ENCODE measurements at regions not wholly inside any gene's neighbourhood (a gene's known extent, or its start where the extent isn't known, plus 50 kb on each side); places are given as distances from the start of the nearest gene placed in this dataset.

DNA sequence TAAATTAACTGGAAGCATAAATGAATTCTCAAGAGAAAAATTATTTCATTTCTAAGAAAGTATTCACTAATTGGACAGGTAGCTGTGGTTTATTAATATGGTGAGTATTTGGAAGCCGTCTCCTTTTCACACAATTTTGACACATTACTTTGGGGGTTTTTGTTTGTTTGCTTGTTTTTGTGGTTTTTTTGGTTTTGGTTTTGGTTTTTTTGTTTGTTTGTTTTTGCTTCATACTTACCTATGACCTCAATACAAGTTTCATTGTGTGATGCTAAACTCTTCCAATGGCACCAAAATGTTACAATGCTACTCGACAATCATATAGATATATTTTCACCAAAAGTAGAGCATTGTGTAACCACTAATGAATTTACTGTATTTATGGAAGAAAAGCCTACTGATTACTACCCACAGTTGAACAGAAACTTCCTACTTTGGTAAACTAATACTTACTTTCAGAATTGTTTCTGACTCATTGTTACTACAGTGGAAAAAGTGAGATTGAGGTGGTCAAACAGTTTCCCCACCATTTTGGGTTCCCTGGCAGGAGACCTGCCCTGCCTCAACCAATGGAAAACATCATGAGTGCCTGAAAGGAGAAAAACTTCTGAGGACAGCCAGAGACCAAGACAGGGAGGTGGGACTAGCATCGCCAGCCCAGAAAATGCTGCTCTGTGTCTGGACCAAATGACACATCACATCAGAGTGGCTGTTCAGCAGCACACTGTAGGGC is 443.1 kb downstream of the HNRNPD start:
- TF ChIP-seq, protein P1, sequence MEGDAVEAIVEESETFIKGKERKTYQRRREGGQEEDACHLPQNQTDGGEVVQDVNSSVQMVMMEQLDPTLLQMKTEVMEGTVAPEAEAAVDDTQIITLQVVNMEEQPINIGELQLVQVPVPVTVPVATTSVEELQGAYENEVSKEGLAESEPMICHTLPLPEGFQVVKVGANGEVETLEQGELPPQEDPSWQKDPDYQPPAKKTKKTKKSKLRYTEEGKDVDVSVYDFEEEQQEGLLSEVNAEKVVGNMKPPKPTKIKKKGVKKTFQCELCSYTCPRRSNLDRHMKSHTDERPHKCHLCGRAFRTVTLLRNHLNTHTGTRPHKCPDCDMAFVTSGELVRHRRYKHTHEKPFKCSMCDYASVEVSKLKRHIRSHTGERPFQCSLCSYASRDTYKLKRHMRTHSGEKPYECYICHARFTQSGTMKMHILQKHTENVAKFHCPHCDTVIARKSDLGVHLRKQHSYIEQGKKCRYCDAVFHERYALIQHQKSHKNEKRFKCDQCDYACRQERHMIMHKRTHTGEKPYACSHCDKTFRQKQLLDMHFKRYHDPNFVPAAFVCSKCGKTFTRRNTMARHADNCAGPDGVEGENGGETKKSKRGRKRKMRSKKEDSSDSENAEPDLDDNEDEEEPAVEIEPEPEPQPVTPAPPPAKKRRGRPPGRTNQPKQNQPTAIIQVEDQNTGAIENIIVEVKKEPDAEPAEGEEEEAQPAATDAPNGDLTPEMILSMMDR (IDR thresholded peaks at IDR 0.05) = no peak
- TF ChIP-seq, protein P2, sequence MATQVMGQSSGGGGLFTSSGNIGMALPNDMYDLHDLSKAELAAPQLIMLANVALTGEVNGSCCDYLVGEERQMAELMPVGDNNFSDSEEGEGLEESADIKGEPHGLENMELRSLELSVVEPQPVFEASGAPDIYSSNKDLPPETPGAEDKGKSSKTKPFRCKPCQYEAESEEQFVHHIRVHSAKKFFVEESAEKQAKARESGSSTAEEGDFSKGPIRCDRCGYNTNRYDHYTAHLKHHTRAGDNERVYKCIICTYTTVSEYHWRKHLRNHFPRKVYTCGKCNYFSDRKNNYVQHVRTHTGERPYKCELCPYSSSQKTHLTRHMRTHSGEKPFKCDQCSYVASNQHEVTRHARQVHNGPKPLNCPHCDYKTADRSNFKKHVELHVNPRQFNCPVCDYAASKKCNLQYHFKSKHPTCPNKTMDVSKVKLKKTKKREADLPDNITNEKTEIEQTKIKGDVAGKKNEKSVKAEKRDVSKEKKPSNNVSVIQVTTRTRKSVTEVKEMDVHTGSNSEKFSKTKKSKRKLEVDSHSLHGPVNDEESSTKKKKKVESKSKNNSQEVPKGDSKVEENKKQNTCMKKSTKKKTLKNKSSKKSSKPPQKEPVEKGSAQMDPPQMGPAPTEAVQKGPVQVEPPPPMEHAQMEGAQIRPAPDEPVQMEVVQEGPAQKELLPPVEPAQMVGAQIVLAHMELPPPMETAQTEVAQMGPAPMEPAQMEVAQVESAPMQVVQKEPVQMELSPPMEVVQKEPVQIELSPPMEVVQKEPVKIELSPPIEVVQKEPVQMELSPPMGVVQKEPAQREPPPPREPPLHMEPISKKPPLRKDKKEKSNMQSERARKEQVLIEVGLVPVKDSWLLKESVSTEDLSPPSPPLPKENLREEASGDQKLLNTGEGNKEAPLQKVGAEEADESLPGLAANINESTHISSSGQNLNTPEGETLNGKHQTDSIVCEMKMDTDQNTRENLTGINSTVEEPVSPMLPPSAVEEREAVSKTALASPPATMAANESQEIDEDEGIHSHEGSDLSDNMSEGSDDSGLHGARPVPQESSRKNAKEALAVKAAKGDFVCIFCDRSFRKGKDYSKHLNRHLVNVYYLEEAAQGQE (IDR thresholded peaks at IDR 0.05; ENCODE audit: insufficient read depth in 1 of 2, low read depth in 2 of 2, low read length in 1 of 2) = no peak
- TF ChIP-seq TCF7L2 (IDR thresholded peaks at IDR 0.05; ENCODE audit: low read depth, low read length) (no peak), POLR2AphosphoS5 (IDR thresholded peaks at IDR 0.05; ENCODE audit: low read depth, low read length) (no peak), SIN3A (IDR thresholded peaks at IDR 0.05; ENCODE audit: borderline replicate concordance, insufficient read depth, low read depth, low read length) (no peak)
- H3K36me3 ChIP-seq (ENCODE audit: control insufficient read depth, insufficient read depth, low read length) = no peaks in the 10 kb centered on the region
- H3K27me3 ChIP-seq (ENCODE audit: control insufficient read depth, insufficient read depth, low read length) = no peaks in the 10 kb centered on the region
- no peaks in the 10 kb centered on the region for H3K9me3 ChIP-seq (ENCODE audit: control insufficient read depth, insufficient read depth, low read depth, low read length)
- no TSS peak for BruUV-seq (replicated peaks)
- no peak overlapping the region for H3K27ac ChIP-seq (ENCODE audit: low read length)
- in situ Hi-C loops (cut with HindIII; ENCODE audit: low pct_unique_long_range_greater_than_20kb, low sequenced_read_pairs) (no loop called here), intact Hi-C loops (cut with micrococcal nuclease; ENCODE audit: unreplicated experiment) (no loop called here)
- no peak overlapping the region for H3K4me3 ChIP-seq (ENCODE audit: low read depth in 2 of 2, low read length in 2 of 2)
- ChIA-PET CTCF (no interaction called here), POLR2A (no interaction called here)
- DNase-seq (ENCODE audit: low read depth, low spot score) (no peak), ATAC-seq (no peak)
- no peaks in the 10 kb centered on the region for H3K4me1 ChIP-seq (ENCODE audit: control insufficient read depth, insufficient read depth, low read length)

DNA sequence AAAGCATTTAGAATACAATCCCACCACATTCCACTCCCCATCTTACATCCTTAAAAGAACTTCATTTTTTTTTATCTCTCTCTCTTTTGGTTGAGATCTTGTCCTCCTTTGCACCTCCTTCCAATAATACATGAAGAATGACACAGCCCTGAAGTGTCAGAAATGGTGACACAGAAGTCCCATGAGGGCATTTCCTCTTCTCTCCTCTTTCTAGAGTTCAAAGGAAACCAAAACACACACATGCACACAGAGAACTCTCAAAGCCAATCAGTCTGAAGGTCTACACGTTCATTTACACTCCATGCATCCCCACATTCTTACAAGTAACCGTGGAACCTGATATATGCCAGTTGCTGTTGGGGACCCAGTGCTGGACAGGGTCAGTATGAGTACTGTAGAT is 450.7 kb downstream of the HNRNPD start:
- no peaks in the 10 kb centered on the region for H3K4me1 ChIP-seq (ENCODE audit: control insufficient read depth, insufficient read depth, low read length)
- BruUV-seq (replicated peaks) = no TSS peak
- TF ChIP-seq TCF7L2 (IDR thresholded peaks at IDR 0.05; ENCODE audit: low read depth, low read length) (no peak), SIN3A (IDR thresholded peaks at IDR 0.05; ENCODE audit: borderline replicate concordance, insufficient read depth, low read depth, low read length) (no peak), POLR2AphosphoS5 (IDR thresholded peaks at IDR 0.05; ENCODE audit: low read depth, low read length) (no peak)
- TF ChIP-seq, protein P1 (IDR thresholded peaks at IDR 0.05) = no peak
- TF ChIP-seq, protein P2 (IDR thresholded peaks at IDR 0.05; ENCODE audit: insufficient read depth in 1 of 2, low read depth in 2 of 2, low read length in 1 of 2) = no peak
- H3K9me3 ChIP-seq (ENCODE audit: control insufficient read depth, insufficient read depth, low read depth, low read length) = no peaks in the 10 kb centered on the region
- in situ Hi-C loops (cut with HindIII; ENCODE audit: low pct_unique_long_range_greater_than_20kb, low sequenced_read_pairs) (no loop called here), intact Hi-C loops (cut with micrococcal nuclease; ENCODE audit: unreplicated experiment) (no loop called here)
- CTCF ChIA-PET = no interaction called here
- H3K4me3 ChIP-seq (ENCODE audit: low read depth in 2 of 2, low read length in 2 of 2) = no peak overlapping the region
- no peaks in the 10 kb centered on the region for H3K36me3 ChIP-seq (ENCODE audit: control insufficient read depth, insufficient read depth, low read length)
- no peaks in the 10 kb centered on the region for H3K27me3 ChIP-seq (ENCODE audit: control insufficient read depth, insufficient read depth, low read length)
- no peak for ATAC-seq
- no peak overlapping the region for H3K27ac ChIP-seq (ENCODE audit: low read length)
- DNase-seq (ENCODE audit: low read depth, low spot score) = no peak
- POLR2A ChIA-PET = no interaction called here

Measured in Panc1 (cell line).